Right lobe of liver (tissue), 4 donors: ENCODE measurements at regions not wholly inside any gene's neighbourhood (a gene's known extent, or its start where the extent isn't known, plus 50 kb on each side); places are given as distances from the start of the nearest gene placed in this dataset.

Source experiments
- CTCF ChIP-seq, 4 donors: fragments of 200-600 bp in 3 of 4; fragments of 450-650 bp in 1 of 4; IDR thresholded peaks; one replicate each; pipeline versions ENCODE4 v1.5.1 to v1.8.0; 2016 to 2022; ENCODE audit warnings: antibody characterized with exemption in 4 of 4, mild to moderate bottlenecking in 2 of 4
- POLR2A ChIP-seq: fragments of 450-650 bp; IDR thresholded peaks from one replicate; pipeline ENCODE4 v1.6.1; 2017; ENCODE audit warnings: antibody characterized with exemption, mild to moderate bottlenecking
- donor health status: DM: no; HTN: no; CAD: no.
- donor health status: DM: no; HTN: no; CAD: no.
- donor health status: DM: no; HTN: yes; CAD: no.

DNA sequence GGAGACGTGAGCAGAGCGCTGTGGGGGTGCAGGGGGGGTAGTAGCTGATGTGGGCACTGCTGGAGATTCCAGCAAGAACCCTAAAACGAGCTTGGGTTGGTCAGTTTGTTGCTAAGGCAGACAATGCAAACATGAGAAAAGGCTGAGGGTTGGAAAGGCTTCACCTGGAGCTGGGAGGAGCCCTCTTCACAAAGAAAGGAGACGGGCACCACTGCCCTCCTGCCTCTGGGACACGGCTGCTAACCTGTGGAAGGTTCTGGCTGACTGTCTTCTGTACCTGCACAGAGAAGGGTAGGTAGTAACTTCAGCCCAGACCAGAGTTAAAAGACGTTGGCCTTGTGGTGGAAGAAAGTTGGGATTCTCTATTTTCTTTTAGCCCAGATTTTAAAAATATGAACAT, 108.7 kb downstream of the SUCLA2 start:
- no peak for TF ChIP-seq CTCF (IDR thresholded peaks at IDR 0.05)
- TF ChIP-seq POLR2A = no peak
